Natural killer cell (primary cell): ENCODE measurements at regions not wholly inside any gene's neighbourhood (a gene's known extent, or its start where the extent isn't known, plus 50 kb on each side); places are given as distances from the start of the nearest gene placed in this dataset.

ENCODE experiments used
- ATAC-seq, 3 donors: fragments of 150-1000 bp in 2 of 3; fragments of 200-7000 bp in 1 of 3; cut with Tn5 transposase; 1 replicate in 1 of 3; 2 replicates in 2 of 3; pipeline ENCODE4 v1.10.0; 2021; ENCODE audit warnings: mild to moderate bottlenecking in 2 of 3, moderate library complexity in 2 of 3
- DNase-seq, 2 donors: peaks; one replicate each; pipeline versions ENCODE4 v3.0.0 to v3.0.0-alpha.2; 2013 to 2021; ENCODE audit warnings: mixed read lengths in 1 of 2
- H3K27ac ChIP-seq: one replicate; pipeline ENCODE4 v1.5.1; 2013; ENCODE audit warnings: mild to moderate bottlenecking, low read length
- H3K27me3 ChIP-seq: one replicate; pipeline ENCODE4 v1.6.1; 2013; ENCODE audit warnings: low read length; ENCODE audit not compliant: control insufficient read depth, insufficient read depth
- H3K36me3 ChIP-seq: one replicate; pipeline ENCODE4 v1.6.1; 2013; ENCODE audit warnings: low read length; ENCODE audit not compliant: control insufficient read depth, insufficient read depth
- H3K4me1 ChIP-seq: one replicate; pipeline ENCODE4 v1.6.1; 2013; ENCODE audit warnings: low read length; ENCODE audit not compliant: control insufficient read depth, insufficient read depth
- H3K4me3 ChIP-seq: one replicate; pipeline ENCODE4 v1.5.1; 2013; ENCODE audit warnings: low read length
- H3K9me3 ChIP-seq: one replicate; pipeline ENCODE4 v1.6.1; 2013; ENCODE audit warnings: low read length; ENCODE audit not compliant: control insufficient read depth, insufficient read depth
- H3K27ac Mint-ChIP-seq, 2 donors: one replicate each; pipeline ENCODE4 v1.8.0; 2022; ENCODE audit warnings: mild to moderate bottlenecking in 2 of 2, mixed read lengths in 2 of 2, moderate library complexity in 1 of 2
- H3K27me3 Mint-ChIP-seq, 2 donors: one replicate each; pipeline ENCODE4 v1.8.0; 2022; ENCODE audit warnings: low read depth in 2 of 2, mixed read lengths in 2 of 2
- H3K36me3 Mint-ChIP-seq: one replicate; pipeline ENCODE4 v1.8.0; 2022; ENCODE audit warnings: mixed read lengths
- H3K4me1 Mint-ChIP-seq, 2 donors: one replicate each; pipeline ENCODE4 v1.8.0; 2022; ENCODE audit warnings: mixed read lengths in 2 of 2
- H3K4me3 Mint-ChIP-seq: one replicate; pipeline ENCODE4 v1.8.0; 2022; ENCODE audit warnings: mild to moderate bottlenecking, moderate library complexity, mixed read lengths
- H3K9me3 Mint-ChIP-seq, 2 donors: one replicate each; pipeline ENCODE4 v1.8.0; 2022; ENCODE audit warnings: mixed read lengths in 2 of 2
- WGBS: methylation state at CpG from one replicate; pipeline ENCODE4 v1.1.7; 2013; ENCODE audit warnings: missing lambda C conversion rate; ENCODE audit not compliant: insufficient coverage; 5-methylcytosine and 5-hydroxymethylcytosine counted together
- intact Hi-C: fragments of 100-400 bp; cut with micrococcal nuclease; formaldehyde crosslinking; loops from one replicate; pipeline ENCODE4 v1.14.2; 2022
- TF ChIP-seq, protein P1 (sequence below): fragments of 200-600 bp; IDR thresholded peaks from one replicate; pipeline ENCODE4 v1.8.0; 2022; ENCODE audit warnings: antibody characterized with exemption

DNA sequence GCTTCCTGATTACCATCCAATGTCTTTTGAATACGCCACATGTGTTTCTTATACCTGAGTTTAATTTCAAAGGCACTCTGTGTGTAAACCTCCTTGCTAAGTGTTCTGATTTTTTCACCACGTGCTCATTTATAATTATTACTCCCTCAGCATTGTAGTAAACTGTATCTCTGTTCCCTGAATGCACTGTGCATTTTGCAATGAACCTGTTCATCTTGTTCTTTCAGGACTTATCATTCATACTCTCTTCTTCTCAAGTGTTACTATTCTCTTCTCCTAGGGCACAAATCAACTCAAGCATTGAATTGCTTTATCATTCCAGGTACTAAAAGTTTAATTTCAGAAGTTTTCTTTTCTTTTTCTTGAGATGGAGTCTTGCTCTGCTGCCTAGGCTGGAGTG, 383.4 kb upstream of the TRIB2 start:
- no peak overlapping the region for H3K4me3 Mint-ChIP-seq
- TF ChIP-seq, protein P1, sequence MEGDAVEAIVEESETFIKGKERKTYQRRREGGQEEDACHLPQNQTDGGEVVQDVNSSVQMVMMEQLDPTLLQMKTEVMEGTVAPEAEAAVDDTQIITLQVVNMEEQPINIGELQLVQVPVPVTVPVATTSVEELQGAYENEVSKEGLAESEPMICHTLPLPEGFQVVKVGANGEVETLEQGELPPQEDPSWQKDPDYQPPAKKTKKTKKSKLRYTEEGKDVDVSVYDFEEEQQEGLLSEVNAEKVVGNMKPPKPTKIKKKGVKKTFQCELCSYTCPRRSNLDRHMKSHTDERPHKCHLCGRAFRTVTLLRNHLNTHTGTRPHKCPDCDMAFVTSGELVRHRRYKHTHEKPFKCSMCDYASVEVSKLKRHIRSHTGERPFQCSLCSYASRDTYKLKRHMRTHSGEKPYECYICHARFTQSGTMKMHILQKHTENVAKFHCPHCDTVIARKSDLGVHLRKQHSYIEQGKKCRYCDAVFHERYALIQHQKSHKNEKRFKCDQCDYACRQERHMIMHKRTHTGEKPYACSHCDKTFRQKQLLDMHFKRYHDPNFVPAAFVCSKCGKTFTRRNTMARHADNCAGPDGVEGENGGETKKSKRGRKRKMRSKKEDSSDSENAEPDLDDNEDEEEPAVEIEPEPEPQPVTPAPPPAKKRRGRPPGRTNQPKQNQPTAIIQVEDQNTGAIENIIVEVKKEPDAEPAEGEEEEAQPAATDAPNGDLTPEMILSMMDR: no peak
- peaks cover 0 to 2% of the 10 kb centered on the region in 2 donors for H3K9me3 Mint-ChIP-seq

DNA sequence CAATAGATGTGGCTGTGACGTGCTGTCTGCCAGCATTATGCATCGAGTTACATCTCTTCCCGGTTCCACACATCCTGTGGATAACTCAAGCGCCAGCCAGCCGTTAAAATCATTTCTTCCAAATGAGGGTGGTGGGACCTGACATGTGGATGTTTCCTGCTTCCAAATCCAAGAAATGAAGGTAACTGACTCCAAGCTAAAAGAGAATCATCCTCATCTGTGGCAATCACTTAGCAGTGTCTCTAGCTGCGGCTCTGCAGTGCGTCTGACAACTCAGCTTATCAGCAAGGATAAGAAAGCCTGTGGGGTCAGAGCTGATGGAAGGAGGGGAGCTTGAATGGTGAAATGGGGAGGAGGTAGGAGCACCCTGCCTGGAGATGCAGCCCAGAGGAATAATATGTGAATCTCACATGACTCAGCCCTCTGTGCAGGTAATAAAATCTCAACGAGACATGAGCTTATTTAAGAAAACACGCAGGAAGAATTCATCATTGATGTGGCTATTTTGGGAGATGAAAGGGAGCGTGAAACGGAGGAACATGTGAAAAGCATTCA, 382.2 kb upstream of the TRIB2 start:
- WGBS: 80% methylated on average over 11 of the region's 11 CpGs
- H3K36me3 ChIP-seq: no peaks in the 10 kb centered on the region
- H3K9me3 ChIP-seq: no peaks in the 10 kb centered on the region
- no peak for ATAC-seq
- TF ChIP-seq, protein P1: no peak
- H3K27ac ChIP-seq: no peak overlapping the region
- Mint-ChIP-seq H3K36me3 (peaks cover 5% of the 10 kb centered on the region), H3K27me3 (peaks cover 11 to 23% of the 10 kb centered on the region in 2 donors), H3K27ac (no peak overlapping the region), H3K4me3 (no peak overlapping the region), H3K4me1 (no peaks in the 10 kb centered on the region), H3K9me3 (peaks cover 0 to 2% of the 10 kb centered on the region in 2 donors)
- no peaks in the 10 kb centered on the region for H3K27me3 ChIP-seq
- H3K4me3 ChIP-seq: no peak overlapping the region
- intact Hi-C loops: no loop called here
- peak in 1 of 2 donors; percentile 50 for DNase-seq
- H3K4me1 ChIP-seq: no peaks in the 10 kb centered on the region

More for the DNA sequence above, 383.4 kb upstream of the TRIB2 start:
- Mint-ChIP-seq H3K27me3 (peaks cover 15 to 25% of the 10 kb centered on the region in 2 donors), H3K36me3 (peaks cover 5% of the 10 kb centered on the region), H3K4me1 (no peaks in the 10 kb centered on the region), H3K27ac (no peak overlapping the region)
- H3K27ac ChIP-seq: no peak overlapping the region
- no peak overlapping the region for H3K4me3 ChIP-seq
- intact Hi-C loops: no loop called here
- no peak for DNase-seq
- H3K9me3 ChIP-seq: no peaks in the 10 kb centered on the region
- H3K36me3 ChIP-seq: no peaks in the 10 kb centered on the region
- ATAC-seq: no peak
- 81% methylated on average over 2 of the region's 2 CpGs for WGBS
- no peaks in the 10 kb centered on the region for H3K27me3 ChIP-seq
- no peaks in the 10 kb centered on the region for H3K4me1 ChIP-seq

DNA sequence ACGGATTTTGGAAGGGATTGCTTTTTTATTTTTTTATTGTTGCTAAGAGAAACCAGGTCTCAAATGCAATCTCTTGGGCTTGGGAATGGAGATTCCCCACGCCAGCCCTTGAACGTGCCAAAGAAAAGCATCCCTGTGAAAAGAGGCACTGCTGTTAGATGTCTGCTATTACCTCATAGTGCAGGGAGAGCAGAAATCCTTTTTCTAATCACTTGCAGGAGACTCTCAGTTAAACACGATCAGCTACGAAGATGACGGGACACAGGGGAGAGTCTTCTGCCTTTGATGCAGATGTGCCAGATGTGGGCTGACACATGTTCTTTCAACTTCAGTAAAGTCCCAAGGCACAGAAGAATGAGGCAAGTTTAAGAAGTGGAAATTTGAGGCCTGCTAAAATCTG, 381.6 kb upstream of the TRIB2 start:
- Mint-ChIP-seq H3K4me3 (no peak overlapping the region), H3K9me3 (peaks cover 0 to 2% of the 10 kb centered on the region in 2 donors), H3K27ac (no peak overlapping the region), H3K36me3 (peaks cover 5% of the 10 kb centered on the region), H3K4me1 (no peaks in the 10 kb centered on the region), H3K27me3 (peaks cover 11 to 18% of the 10 kb centered on the region in 2 donors)
- TF ChIP-seq, protein P1: no peak
- H3K27ac ChIP-seq: no peak overlapping the region
- no peaks in the 10 kb centered on the region for H3K36me3 ChIP-seq
- H3K27me3 ChIP-seq: no peaks in the 10 kb centered on the region
- H3K4me1 ChIP-seq: no peaks in the 10 kb centered on the region
- ATAC-seq (no peak), DNase-seq (no peak)
- 76% methylated on average over 6 of the region's 6 CpGs for WGBS
- H3K9me3 ChIP-seq: no peaks in the 10 kb centered on the region
- intact Hi-C loops: no loop called here
- H3K4me3 ChIP-seq: no peak overlapping the region

DNA sequence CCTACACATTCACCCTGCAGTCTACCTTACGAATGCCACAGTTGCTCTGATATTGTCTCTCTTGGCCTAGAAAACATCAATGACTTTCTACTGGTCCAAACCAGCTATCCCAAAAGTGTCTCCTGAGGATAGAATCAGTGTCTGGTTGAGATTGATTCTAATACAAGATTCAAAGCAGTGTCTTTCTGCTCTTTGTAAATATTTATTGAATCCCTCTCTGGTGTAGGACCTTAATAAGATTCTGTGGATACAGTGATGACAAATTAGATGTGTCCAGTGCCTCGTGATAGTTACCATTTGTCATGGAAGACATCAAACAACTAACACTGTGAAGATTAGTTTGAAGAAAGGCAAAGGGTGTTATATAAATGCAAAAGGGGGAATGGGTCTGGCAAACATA, 380.7 kb upstream of the TRIB2 start:
- H3K27ac Mint-ChIP-seq: no peak overlapping the region
- intact Hi-C loops: no loop called here

More for the DNA sequence above, 380.7 kb upstream of the TRIB2 start:
- H3K27me3 Mint-ChIP-seq: peaks cover 11 to 18% of the 10 kb centered on the region in 2 donors
- Histone ChIP-seq H3K9me3 (no peaks in the 10 kb centered on the region), H3K4me3 (no peak overlapping the region), H3K4me1 (no peaks in the 10 kb centered on the region), H3K27me3 (no peaks in the 10 kb centered on the region), H3K27ac (no peak overlapping the region), H3K36me3 (no peaks in the 10 kb centered on the region)
- DNase-seq: no peak
- H3K4me1 Mint-ChIP-seq: no peaks in the 10 kb centered on the region
- no peak for ATAC-seq
- no peak overlapping the region for H3K4me3 Mint-ChIP-seq
- H3K9me3 Mint-ChIP-seq: peaks cover 0 to 2% of the 10 kb centered on the region in 2 donors
- H3K36me3 Mint-ChIP-seq: peaks cover 5% of the 10 kb centered on the region
- 91% methylated on average over 2 of the region's 2 CpGs for WGBS
- TF ChIP-seq, protein P1: no peak
